A172 (cell line): ENCODE measurements at regions not wholly inside any gene's neighbourhood (a gene's known extent, or its start where the extent isn't known, plus 50 kb on each side); places are given as distances from the start of the nearest gene placed in this dataset.
A peak's percentile ranks its signal among the peaks of the same experiment; 100 is the strongest.

Source experiments
- DNase-seq: peaks from one replicate; pipeline ENCODE4 v3.0.0-alpha.2; 2015; ENCODE audit warnings: low spot score

- no peak for DNase-seq
Measured at GRCh38 chr7:3234851-3235250, 66.2 kb upstream of the SDK1 start.

- no peak for DNase-seq
Measured at GRCh38 chr7:3235322-3235721, 65.7 kb upstream of the SDK1 start.

DNA sequence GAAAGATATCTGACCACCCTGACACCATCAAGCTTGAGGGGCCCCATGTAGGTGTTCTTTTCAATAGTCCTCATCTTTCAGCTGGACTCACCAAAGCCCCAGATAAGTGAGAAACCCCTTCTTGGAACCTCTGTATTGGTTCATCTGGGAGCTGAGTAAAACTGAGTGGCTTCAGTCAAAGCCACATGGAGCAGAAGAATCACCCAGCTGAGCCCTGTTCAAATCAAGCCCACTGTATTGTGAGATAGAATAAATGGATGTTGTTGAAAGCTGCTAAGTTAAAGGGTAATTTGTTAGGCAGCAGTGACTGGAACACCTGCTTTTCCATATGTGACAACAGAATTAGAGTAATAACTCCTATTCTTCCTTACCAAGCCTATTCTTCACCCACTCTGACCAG, 64.8 kb upstream of the SDK1 start:
- no peak for DNase-seq

DNA sequence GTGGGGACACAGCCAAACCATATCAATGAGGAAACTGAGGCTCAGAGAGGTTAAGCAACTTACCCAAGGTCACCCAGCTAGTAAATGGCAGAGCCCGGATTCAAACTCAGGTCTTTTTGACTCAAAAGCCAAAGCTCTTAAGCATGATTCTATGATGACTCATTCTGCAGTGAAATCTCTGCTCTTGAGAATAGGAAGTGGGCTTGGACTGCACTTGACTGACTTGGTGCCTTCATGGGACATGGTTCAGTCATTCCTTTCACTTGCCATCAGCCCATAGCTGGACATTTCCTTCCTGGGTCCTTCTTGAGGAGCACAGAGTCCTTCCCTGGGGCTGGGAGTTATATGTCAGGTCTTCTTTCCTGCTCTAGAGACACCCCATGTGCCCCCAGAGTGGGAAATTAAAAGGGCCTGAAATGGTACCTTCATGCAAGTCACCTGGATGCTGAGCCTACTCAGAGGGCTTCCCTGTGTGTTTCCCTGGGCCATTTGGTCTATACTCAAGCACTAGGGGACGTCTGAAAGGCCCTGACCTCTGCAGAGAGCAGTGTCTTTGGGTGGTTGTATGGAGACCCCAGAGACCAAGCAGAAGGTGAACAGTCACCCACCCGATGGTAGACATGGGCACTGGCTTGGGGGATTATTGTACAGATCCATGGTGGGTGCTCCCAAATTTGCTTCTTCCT, 62.4 kb upstream of the SDK1 start:
- no peak for DNase-seq

- no peak for DNase-seq
Measured at GRCh38 chr7:3239291-3239691, 61.8 kb upstream of the SDK1 start.

DNA sequence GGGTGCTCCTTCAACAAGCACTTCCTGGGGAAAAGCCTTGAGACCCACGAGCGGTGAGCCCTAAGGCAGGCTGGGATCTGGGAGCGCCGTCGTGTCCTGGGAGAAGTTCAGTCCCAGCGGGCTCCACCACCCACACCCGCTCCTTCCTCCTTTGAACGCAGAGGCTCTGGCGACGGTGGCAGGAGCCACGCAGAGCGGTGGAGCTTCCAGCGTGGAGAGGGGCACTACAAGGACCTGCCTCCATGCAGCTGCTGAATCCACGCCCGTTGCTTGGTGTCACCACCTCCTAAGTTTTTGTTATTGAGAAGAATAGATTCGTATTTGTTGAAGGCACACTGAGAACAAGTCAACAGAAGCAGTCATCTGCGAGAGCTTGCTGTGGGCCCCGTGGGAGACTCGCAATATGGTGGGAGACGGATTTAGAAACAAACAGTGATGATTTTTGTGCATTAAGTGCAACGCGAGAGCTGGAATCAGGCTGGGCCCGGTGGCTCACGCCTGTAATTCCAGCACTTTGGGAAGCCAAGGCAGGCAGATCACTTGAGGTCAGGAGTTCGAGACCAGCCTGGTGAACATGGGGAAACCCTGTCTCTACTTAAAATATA, 60.1 kb upstream of the SDK1 start:
- no peak for DNase-seq

DNA sequence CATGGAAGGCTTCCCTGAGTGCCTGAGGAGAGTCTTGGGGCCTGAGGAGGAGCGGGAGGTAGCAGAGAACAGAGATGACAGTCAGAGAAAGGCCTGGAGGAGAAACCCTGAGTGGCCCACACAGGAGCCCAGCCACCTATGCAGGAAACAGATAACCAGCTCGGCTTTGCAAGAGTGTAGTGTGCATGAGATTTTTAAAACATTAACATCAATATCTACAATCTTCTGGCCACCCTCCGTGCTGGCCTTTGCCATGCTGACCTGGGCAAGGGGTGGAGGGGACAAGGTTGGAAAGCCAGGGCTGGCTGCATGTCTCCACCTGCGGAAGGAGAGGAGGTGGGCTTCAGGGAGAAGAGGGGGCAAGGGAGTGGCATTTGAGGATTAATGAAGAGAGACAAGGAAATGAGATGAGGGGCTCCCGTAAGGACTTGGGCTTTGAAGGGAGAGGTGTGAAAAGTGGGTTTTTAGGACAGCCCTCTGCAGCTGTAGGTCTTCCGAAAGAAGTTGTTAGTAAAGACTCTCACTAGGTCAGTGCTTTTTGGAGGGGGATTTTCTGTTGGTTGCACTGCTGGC, 59.3 kb upstream of the SDK1 start:
- no peak for DNase-seq

DNA sequence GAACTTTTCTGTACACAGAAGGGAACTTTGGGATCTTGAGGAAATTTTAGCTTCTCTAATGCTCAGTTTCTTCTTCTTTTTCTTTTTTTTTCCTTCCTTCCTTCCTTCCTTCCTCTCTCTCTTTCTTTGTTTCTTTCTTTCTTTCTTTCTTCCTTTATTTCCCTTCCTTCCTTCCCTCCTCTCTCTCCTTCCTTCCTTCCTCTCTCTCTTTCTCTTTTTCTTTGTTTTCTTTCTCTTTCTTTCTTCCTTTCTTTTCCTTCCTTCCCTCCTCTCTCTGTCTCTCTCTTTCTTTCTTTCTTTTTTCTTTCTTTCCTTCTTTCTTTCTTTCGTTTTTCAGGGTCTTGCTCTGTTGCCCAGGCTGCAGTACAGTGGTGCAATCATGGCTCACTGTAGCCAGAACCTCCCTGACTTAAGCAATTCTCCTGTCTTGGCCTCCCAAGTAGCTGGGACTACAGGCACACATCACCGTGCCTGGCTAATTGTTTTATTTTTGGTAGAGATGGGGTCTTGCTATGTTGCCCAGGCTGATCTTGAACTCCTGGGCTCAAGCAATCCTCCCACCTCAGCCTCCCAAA, 58.6 kb upstream of the SDK1 start:
- DNase-seq, result no peak

GRCh38 chr7:3243256-3243655, 57.8 kb upstream of the SDK1 start:
- DNase-seq, result no peak

- DNase-seq, result no peak
Measured at GRCh38 chr7:3243680-3244079, 57.4 kb upstream of the SDK1 start.

DNA sequence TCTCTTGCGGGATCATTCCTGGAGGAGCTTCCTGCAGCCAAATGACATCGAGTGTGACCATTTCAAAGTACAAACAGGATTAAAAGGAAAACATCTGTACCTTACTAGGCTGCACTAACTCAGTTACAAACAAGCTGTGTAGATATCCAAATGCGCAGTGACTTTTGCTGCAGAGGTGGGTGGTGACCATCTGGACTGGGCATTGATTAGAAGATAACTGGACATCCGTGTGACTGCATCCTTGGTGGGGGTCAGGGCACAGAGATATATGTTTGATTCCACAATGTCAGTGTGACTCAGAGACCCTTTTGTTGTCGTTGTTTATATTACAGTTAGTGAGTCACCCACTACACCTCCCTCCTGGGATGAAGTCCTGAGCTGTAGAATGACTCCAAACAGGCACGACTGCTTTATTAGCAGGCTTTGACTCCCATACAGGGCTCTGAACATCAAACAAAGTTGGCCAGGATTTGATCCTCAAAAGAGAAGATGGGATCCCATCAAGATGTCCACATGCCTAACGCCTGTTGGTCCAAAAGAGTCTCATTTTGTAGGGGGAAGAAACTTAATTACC, 56.7 kb upstream of the SDK1 start:
- peak; percentile 96 for DNase-seq

DNA sequence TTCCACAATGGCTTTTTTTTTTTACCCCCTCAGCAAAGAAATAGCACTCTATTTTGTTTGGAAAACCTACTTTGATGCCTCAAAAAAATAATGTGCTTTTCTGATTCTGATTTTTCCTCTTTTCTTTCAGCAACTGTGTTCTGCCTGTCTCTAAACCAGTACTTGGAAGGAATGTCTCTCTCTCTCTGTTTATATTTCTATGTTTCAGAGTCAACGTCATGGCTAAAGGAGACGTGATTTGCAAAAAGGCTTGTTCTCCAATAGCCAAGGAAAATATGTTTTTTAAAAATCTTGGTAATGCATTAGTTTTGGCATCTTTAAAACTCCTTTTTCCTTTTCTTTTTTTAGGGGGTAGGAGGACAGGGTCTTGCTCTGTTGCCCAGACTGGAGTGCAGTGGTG, 56.0 kb upstream of the SDK1 start:
- no peak for DNase-seq

DNA sequence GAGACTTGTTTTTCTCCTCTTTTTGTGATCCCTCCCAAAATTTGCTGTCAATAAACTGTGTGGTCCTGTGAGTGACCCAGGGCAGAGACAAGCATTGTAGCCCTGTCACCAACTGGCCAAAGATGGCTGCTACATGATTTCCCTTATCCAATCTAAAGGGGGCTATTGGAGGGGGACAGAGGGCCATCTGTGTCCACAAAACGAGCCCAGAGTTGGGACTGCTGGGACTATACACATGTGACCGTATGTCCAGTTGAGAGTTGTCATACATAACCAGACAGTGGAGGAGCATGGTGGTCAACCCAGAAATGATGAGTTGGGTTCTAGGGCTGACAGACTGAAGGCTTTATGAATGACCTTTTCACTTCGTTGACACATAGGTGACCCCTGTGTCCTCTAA, 55.3 kb upstream of the SDK1 start:
- DNase-seq, result no peak

- no peak for DNase-seq
Measured at GRCh38 chr7:3246127-3246526, 54.9 kb upstream of the SDK1 start.

DNA sequence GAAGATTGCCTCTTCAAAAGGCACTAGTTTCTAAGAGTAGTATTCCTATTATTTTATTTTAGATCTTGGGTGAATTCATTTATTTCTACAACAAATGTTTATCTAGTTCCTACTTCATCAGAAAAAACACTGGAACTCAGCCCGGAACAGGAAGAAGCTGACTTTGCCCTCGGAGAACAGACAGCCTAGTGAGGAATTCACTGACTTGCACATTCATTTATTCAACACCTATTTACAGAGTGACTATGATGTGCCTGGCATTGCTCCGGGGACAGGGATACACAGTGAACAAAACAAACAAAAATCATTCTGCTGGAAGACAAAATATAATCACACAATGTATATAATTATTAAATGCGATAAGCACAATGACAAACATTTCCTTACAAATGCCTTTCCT, 54.4 kb upstream of the SDK1 start:
- no peak for DNase-seq

DNA sequence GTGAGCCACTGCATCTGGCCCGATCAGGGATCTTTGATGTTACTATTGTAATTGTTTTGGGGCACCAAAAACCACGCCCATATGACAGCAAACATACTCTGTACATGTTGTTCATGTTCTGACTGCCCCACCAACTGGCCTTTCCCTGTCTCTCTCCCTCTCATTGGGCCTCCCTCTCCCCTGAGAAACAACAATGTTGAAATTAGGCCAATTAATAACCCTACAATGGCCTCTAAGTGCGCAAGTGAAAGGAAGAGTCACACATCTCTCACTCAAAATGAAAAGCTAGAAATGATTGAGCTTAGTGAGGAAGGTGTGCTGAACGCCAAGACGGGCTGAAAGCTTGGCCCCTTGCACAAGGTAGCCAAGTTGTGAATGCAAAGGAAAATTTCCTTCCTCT, 50.3 kb upstream of the SDK1 start:
- no peak for DNase-seq
